Activated T-cell treated with anti-CD3 and anti-CD28 coated beads, Interleukin-2, amount 50 U/mL, for 24 hours (primary cell): ENCODE measurements at regions not wholly inside any gene's neighbourhood (a gene's known extent, or its start where the extent isn't known, plus 50 kb on each side); places are given as distances from the start of the nearest gene placed in this dataset.
A peak's percentile ranks its signal among the peaks of the same experiment; 100 is the strongest.

Experiments used
- DNase-seq: peaks from one replicate; pipeline ENCODE4 v3.0.0-alpha.2; 2020
- H3K27ac Mint-ChIP-seq: 2 replicates; pipeline ENCODE4 v1.8.0; 2020; ENCODE audit warnings: mild to moderate bottlenecking, mixed read lengths
- H3K27me3 Mint-ChIP-seq: 2 replicates; pipeline ENCODE4 v1.8.0; 2020; ENCODE audit warnings: mixed read lengths
- H3K36me3 Mint-ChIP-seq: 2 replicates; pipeline ENCODE4 v1.8.0; 2020; ENCODE audit warnings: low read depth, mixed read lengths
- H3K4me1 Mint-ChIP-seq: 2 replicates; pipeline ENCODE4 v1.8.0; 2020; ENCODE audit warnings: low read depth, mixed read lengths
- H3K4me3 Mint-ChIP-seq: 2 replicates; pipeline ENCODE4 v1.8.0; 2020; ENCODE audit warnings: mild to moderate bottlenecking, moderate library complexity, mixed read lengths
- H3K9me3 Mint-ChIP-seq: 2 replicates; pipeline ENCODE4 v1.8.0; 2020; ENCODE audit warnings: mixed read lengths

GRCh38 chr7:155167706-155168365 is 97.7 kb downstream of the HTR5A start:
- H3K36me3 Mint-ChIP-seq: no peaks in the 10 kb centered on the region
- H3K9me3 Mint-ChIP-seq: no peaks in the 10 kb centered on the region
- H3K27ac Mint-ChIP-seq: no peak overlapping the region
- no peak for DNase-seq
- no peak overlapping the region for H3K4me3 Mint-ChIP-seq
- no peaks in the 10 kb centered on the region for H3K4me1 Mint-ChIP-seq
- peaks cover 27% of the 10 kb centered on the region for H3K27me3 Mint-ChIP-seq

DNA sequence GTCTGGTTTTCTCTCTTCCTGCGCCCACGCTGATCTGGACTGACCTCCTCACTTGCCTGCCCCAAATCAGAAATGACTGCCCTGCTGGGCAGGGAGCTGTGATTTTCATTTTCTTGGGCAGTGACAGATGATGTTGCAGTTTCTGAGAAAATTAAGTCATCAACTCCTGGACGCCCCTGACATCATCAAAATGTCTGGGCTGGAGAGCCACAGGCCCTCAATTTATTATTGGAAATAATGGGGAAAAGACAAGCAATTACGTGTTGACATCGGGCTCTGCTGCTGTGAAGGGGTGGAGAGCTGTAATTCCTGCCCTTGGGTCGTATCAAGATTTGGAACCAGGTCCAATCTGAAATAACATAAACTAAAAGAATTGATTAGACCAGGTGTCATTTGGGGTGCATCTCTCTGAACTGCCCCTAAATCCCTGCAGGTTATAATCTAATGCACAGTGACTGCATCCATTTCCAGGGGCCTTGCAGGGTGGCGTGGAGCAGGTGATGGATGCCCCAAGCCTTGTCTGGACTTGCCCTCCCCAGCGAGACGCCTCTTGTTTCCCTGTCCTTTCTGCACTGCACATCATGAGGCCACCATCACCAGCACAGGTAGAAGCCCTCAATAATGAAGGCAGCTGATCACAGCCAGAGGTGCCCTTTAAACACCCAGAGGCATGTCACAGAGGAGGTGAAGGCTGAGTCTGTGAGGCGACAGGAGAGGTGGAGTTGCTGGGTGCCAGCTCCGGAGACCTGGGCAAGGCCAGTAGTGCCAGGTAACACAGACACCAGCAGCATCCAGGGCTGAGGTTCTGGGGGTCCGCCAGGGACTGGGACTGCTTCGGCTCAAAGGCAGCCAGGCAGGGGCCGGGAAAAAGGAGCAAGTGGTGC is 98.7 kb downstream of the HTR5A start:
- DNase-seq: no peak
- Mint-ChIP-seq H3K4me1 (no peaks in the 10 kb centered on the region), H3K36me3 (no peaks in the 10 kb centered on the region), H3K27ac (no peak overlapping the region), H3K27me3 (peaks cover 25% of the 10 kb centered on the region), H3K9me3 (no peaks in the 10 kb centered on the region), H3K4me3 (no peak overlapping the region)

DNA sequence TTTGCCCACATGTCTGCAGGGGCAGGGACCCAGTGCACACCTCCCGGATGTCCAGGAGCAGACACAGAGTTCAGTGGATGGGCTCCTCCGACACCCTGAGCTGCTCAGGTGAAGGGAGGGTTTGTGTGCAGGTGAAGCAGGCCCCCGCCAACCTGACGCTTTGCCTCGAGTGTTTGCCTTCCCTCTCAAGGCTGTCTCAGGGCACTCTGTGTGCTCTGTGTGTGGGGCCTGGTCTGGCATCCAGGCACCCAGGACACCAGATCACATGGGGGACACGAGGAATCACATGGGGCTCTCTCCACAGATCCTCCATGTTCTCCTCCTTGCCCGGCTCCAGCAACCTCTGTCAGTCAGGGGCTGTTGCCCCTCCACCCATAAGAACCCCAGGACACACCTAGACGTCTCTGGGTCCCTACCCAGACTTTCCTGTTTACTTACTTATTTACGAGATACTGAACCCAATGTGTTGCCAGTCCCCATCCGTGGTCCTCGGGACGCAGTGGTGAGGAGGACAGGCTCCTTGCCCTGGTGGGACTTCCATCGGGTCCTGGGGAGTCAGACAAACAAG is 99.5 kb downstream of the HTR5A start:
- no peak overlapping the region for H3K4me3 Mint-ChIP-seq
- no peak overlapping the region for H3K27ac Mint-ChIP-seq
- peaks cover 30% of the 10 kb centered on the region for H3K27me3 Mint-ChIP-seq
- DNase-seq: no peak
- H3K4me1 Mint-ChIP-seq: no peaks in the 10 kb centered on the region
- no peaks in the 10 kb centered on the region for H3K9me3 Mint-ChIP-seq
- H3K36me3 Mint-ChIP-seq: no peaks in the 10 kb centered on the region

DNA sequence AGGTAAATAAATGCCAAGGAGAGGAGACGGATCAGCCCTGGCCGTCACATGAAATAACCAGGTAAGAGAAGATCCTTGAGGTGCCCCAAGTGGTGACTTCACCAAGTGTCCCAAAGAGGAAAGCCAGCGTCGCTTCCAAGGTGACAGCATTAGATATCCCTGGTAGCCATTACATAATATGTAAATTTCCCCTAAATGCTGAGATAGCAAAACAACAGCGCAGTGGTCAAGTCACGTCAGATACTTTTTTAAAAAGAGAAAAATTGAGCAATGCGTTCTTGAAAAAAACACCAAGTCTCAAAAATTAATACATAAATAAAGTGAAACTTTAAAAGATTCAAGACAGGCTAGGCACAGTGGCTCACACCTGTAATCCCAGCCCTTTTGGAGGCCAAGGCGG is 100.2 kb downstream of the HTR5A start:
- Mint-ChIP-seq H3K4me3 (no peak overlapping the region), H3K4me1 (no peaks in the 10 kb centered on the region), H3K9me3 (no peaks in the 10 kb centered on the region), H3K27ac (no peak overlapping the region), H3K27me3 (peaks cover 30% of the 10 kb centered on the region), H3K36me3 (no peaks in the 10 kb centered on the region)
- no peak for DNase-seq

GRCh38 chr7:155172141-155172540 is 102.0 kb downstream of the HTR5A start:
- H3K9me3 Mint-ChIP-seq: peaks cover 3% of the 10 kb centered on the region
- H3K4me1 Mint-ChIP-seq: no peaks in the 10 kb centered on the region
- peaks cover 29% of the 10 kb centered on the region for H3K27me3 Mint-ChIP-seq
- H3K27ac Mint-ChIP-seq: no peak overlapping the region
- H3K4me3 Mint-ChIP-seq: no peak overlapping the region
- DNase-seq: no peak
- H3K36me3 Mint-ChIP-seq: no peaks in the 10 kb centered on the region

GRCh38 chr7:155173905-155174304 is 103.8 kb downstream of the HTR5A start:
- H3K36me3 Mint-ChIP-seq: no peaks in the 10 kb centered on the region
- no peak overlapping the region for H3K4me3 Mint-ChIP-seq

GRCh38 chr7:155178096-155178495 is 108.0 kb downstream of the HTR5A start:
- DNase-seq: no peak
- peaks cover 28% of the 10 kb centered on the region for H3K27me3 Mint-ChIP-seq
- no peaks in the 10 kb centered on the region for H3K4me1 Mint-ChIP-seq
- no peak overlapping the region for H3K27ac Mint-ChIP-seq
- H3K4me3 Mint-ChIP-seq: no peak overlapping the region
- peaks cover 3% of the 10 kb centered on the region for H3K9me3 Mint-ChIP-seq
- H3K36me3 Mint-ChIP-seq: no peaks in the 10 kb centered on the region

More at GRCh38 chr7:155173905-155174304, 103.8 kb downstream of the HTR5A start:
- H3K4me1 Mint-ChIP-seq: no peaks in the 10 kb centered on the region
- H3K27me3 Mint-ChIP-seq: peaks cover 21% of the 10 kb centered on the region
- DNase-seq: no peak
- H3K27ac Mint-ChIP-seq: no peak overlapping the region
- peaks cover 3% of the 10 kb centered on the region for H3K9me3 Mint-ChIP-seq

DNA sequence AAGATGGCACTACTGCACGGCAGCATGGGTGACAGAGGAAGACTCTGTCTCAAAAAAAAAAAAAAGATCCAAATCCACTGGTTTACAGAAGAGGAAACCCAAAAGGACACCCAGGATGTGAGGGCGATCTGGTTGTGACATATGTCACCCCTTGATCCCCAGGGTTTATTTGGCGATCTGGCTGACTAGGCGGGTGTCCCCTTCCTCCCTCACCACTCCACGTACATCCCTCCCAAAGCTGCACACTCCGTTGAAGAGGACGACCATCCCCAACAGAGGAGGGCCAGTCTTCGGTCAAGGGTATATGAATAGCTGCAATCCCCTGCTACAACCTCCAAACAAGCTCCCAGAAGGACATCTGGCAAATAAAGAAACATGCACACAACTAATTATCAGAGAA is 111.6 kb downstream of the HTR5A start:
- no peaks in the 10 kb centered on the region for H3K36me3 Mint-ChIP-seq
- H3K27ac Mint-ChIP-seq: no peak overlapping the region
- no peak overlapping the region for H3K4me3 Mint-ChIP-seq
- peaks cover 18% of the 10 kb centered on the region for H3K9me3 Mint-ChIP-seq
- peaks cover 19% of the 10 kb centered on the region for H3K27me3 Mint-ChIP-seq
- DNase-seq: no peak
- no peaks in the 10 kb centered on the region for H3K4me1 Mint-ChIP-seq

DNA sequence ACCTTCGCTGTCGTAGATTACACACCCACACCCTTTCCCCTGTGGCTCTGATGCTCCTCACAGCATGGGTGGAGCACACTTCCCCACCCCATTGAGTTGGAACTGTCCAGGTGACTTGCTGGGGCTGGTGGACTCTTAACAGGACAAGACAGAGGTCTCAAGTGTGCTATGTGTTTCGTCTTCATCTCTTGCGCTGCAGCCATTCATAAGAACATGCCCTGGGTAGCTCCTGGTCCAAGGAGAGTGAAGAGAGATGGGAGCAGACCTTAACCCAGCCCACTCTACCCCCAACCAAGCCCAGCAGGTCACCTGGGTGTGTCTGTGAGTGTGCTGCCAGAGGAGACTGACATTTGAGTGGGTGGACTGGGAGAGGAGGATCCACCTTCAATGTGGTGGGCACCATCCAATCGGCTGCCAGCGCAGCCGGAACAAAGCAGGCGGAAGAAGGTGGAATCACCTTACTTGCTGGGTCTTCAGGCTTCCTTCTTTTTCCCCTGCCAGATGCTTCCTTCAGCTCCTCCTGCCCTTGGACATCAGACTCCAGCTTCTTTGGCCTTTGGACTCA is 112.4 kb downstream of the HTR5A start:
- Mint-ChIP-seq H3K9me3 (peaks cover 24% of the 10 kb centered on the region), H3K27me3 (peaks cover 19% of the 10 kb centered on the region), H3K4me3 (no peak overlapping the region), H3K27ac (no peak overlapping the region), H3K36me3 (no peaks in the 10 kb centered on the region), H3K4me1 (no peaks in the 10 kb centered on the region)
- DNase-seq: no peak

DNA sequence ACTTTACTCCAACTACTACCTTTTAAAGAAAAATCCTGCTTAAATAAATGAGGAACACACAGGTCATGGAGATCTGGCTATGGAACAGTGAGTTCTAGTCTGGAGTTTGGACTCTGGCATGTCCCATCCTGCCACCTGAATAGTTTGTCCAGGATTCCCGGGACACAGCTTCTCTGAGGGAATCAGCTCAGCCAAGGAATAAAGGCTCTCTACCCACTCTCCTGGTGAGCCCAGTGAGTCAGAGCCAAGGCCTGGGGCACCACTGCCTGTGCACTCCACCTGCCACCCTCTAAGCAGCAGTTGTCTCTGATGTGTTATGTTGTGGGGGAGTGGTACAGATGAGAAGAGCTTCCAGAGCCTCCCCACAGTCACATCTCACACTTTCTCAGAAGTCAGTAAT is 113.5 kb downstream of the HTR5A start:
- H3K27ac Mint-ChIP-seq: no peak overlapping the region
- no peaks in the 10 kb centered on the region for H3K36me3 Mint-ChIP-seq
- DNase-seq: no peak
- H3K4me1 Mint-ChIP-seq: peaks cover 5% of the 10 kb centered on the region
- peaks cover 24% of the 10 kb centered on the region for H3K9me3 Mint-ChIP-seq
- no peak overlapping the region for H3K4me3 Mint-ChIP-seq
- peaks cover 19% of the 10 kb centered on the region for H3K27me3 Mint-ChIP-seq

DNA sequence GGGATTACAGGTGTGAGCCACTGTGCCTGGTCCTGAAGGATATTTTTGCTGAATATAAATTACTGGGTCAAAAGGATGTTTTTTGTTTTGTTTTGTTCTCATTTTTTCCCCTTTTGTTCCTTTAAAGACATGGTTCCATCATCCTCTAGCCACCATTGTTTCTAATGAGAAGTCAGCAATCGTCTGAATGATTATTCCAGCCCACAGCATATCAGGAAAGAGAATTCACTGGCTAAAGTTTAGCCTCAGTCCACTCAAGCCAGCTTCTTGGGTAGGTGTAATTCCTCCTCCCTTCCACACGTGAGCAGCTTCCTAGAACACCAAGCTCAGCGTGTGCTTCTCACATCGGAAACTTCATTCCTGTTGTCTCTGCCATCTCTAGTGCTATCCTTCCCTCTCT is 112.8 kb upstream of the INSIG1 start:
- no peak overlapping the region for H3K27ac Mint-ChIP-seq
- no peak overlapping the region for H3K4me3 Mint-ChIP-seq
- no peak for DNase-seq
- no peaks in the 10 kb centered on the region for H3K36me3 Mint-ChIP-seq
- peaks cover 15% of the 10 kb centered on the region for H3K4me1 Mint-ChIP-seq
- H3K9me3 Mint-ChIP-seq: peaks cover 24% of the 10 kb centered on the region
- peaks cover 24% of the 10 kb centered on the region for H3K27me3 Mint-ChIP-seq

GRCh38 chr7:155187061-155187785 is 110.5 kb upstream of the INSIG1 start:
- Mint-ChIP-seq H3K4me3 (no peak overlapping the region), H3K27me3 (peaks cover 28% of the 10 kb centered on the region), H3K27ac (no peak overlapping the region), H3K9me3 (peaks cover 24% of the 10 kb centered on the region), H3K4me1 (peaks cover 32% of the 10 kb centered on the region), H3K36me3 (no peaks in the 10 kb centered on the region)
- no peak for DNase-seq

GRCh38 chr7:155188357-155188756 is 109.3 kb upstream of the INSIG1 start:
- Mint-ChIP-seq H3K4me3 (no peak overlapping the region), H3K27ac (peak overlapping the region; percentile 4), H3K9me3 (peaks cover 24% of the 10 kb centered on the region), H3K36me3 (no peaks in the 10 kb centered on the region), H3K27me3 (peaks cover 29% of the 10 kb centered on the region), H3K4me1 (peaks cover 41% of the 10 kb centered on the region)
- no peak for DNase-seq

- Mint-ChIP-seq H3K4me3 (no peak overlapping the region), H3K27me3 (peaks cover 27% of the 10 kb centered on the region), H3K27ac (peak overlapping the region; percentile 4)
Observed at GRCh38 chr7:155188821-155189581, 108.7 kb upstream of the INSIG1 start.

More at GRCh38 chr7:155188821-155189581, 108.7 kb upstream of the INSIG1 start:
- peaks cover 24% of the 10 kb centered on the region for H3K9me3 Mint-ChIP-seq
- no peaks in the 10 kb centered on the region for H3K36me3 Mint-ChIP-seq
- peaks cover 47% of the 10 kb centered on the region for H3K4me1 Mint-ChIP-seq
- DNase-seq: no peak
